Cardiac muscle cell (in vitro differentiated cells and primary cell): ENCODE measurements at regions not wholly inside any gene's neighbourhood (a gene's known extent, or its start where the extent isn't known, plus 50 kb on each side); places are given as distances from the start of the nearest gene placed in this dataset.

Source experiments
- DNase-seq, 2 donors: peaks; one replicate each; pipeline versions ENCODE4 v3.0.0 to v3.0.0-alpha.2; 2010 to 2017; ENCODE audit warnings: low read depth in 1 of 2, low spot score in 1 of 2
- H3K27ac ChIP-seq: fragments of 200-600 bp; sonication (generic); 2 replicates; pipeline ENCODE4 v1.5.1; 2016
- H3K27me3 ChIP-seq: fragments of 200-600 bp; sonication (generic); 2 replicates; pipeline ENCODE4 v1.6.0; 2016; ENCODE audit warnings: control low read depth
- H3K36me3 ChIP-seq: fragments of 200-600 bp; sonication (generic); 2 replicates; pipeline ENCODE4 v1.5.1; 2016; ENCODE audit warnings: control low read depth
- H3K4me1 ChIP-seq: fragments of 200-600 bp; sonication (generic); 2 replicates; pipeline ENCODE4 v1.8.1; 2017; ENCODE audit warnings: low read depth, mild to moderate bottlenecking, mixed run types
- H3K4me3 ChIP-seq: fragments of 200-600 bp; sonication (generic); 2 replicates; pipeline ENCODE4 v1.5.1; 2016; ENCODE audit warnings: mild to moderate bottlenecking
- H3K9me3 ChIP-seq: fragments of 200-600 bp; sonication (generic); 2 replicates; pipeline ENCODE4 v1.5.1; 2017; ENCODE audit warnings: low read depth, mild to moderate bottlenecking, control low read depth
- CTCF ChIP-seq: IDR thresholded peaks from 2 replicates; pipeline ENCODE4 v1.5.1; 2012; ENCODE audit warnings: low read depth, mild to moderate bottlenecking, low read length

GRCh38 chr10:81027706-81028105, 490.0 kb downstream of the SH2D4B start:
- Histone ChIP-seq H3K4me1 (no peaks in the 10 kb centered on the region), H3K36me3 (no peaks in the 10 kb centered on the region), H3K4me3 (no peak overlapping the region), H3K27ac (no peak overlapping the region), H3K9me3 (no peaks in the 10 kb centered on the region), H3K27me3 (no peaks in the 10 kb centered on the region)
- no peak for DNase-seq
- TF ChIP-seq CTCF: no peak

DNA sequence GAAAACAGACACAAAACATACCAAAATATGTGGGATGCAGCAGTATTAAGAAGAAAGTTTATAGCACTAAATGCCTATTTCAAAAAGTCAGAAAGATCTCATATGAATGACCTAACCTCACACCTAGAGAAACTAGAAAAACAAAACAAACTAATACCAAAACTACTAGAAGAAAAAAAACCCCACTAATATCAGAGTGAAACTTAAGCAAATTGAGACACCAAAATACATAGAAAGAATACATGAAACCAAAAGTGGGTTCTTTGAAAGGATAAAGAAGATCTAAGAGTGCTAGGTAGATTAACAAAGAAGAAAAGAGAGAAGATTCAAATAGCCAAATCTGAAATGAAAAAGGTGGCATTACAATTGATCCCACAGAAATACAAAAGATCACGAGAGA, 494.1 kb downstream of the SH2D4B start:
- no peak for DNase-seq
- Histone ChIP-seq H3K27me3 (no peaks in the 10 kb centered on the region), H3K36me3 (no peaks in the 10 kb centered on the region), H3K4me1 (no peaks in the 10 kb centered on the region), H3K9me3 (no peaks in the 10 kb centered on the region), H3K27ac (no peak overlapping the region), H3K4me3 (no peak overlapping the region)
- TF ChIP-seq CTCF: no peak

DNA sequence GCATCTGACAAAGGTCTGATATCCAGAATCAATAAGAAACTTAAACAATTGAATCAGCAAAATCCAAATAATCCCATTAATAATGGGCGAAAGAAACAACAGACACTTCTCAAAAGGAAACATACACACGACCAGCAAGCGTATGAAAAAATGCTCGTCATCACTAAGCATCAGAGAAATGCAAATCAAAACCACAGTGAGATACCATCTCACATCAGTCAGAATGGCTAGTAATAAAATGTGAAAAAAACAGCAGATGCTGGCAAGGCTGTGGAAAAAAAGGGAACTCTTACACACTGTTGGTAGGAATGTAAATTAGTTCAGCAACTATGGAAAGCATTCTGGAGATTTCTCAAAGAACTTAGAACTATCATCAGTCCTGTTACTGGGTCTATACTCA, 496.7 kb downstream of the SH2D4B start:
- no peak for TF ChIP-seq CTCF

DNA sequence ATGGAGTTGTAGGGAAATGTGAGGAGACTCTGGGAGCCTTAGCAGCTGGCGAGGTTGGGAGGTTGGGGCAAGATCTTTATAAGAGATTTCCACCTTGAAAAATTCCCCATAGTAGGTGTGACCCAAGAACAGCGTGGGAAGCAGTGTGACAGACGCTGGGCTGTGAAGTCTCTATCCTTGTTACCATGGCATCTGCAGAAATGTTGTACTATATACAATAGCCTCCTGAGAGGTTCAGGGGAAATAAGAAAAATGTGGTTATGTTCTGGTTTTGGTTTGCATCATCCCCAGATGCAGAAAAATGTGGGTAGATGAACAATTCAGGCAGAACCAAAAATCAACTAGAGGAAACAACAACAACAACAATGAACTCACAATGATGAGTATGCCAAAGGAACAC, 498.6 kb downstream of the SH2D4B start:
- no peak for TF ChIP-seq CTCF
- Histone ChIP-seq H3K27ac (no peak overlapping the region), H3K36me3 (no peaks in the 10 kb centered on the region), H3K9me3 (no peaks in the 10 kb centered on the region), H3K27me3 (no peaks in the 10 kb centered on the region), H3K4me1 (no peaks in the 10 kb centered on the region), H3K4me3 (no peak overlapping the region)
- DNase-seq: no peak

More for the DNA sequence above, 496.7 kb downstream of the SH2D4B start:
- Histone ChIP-seq H3K9me3 (no peaks in the 10 kb centered on the region), H3K27me3 (no peaks in the 10 kb centered on the region), H3K4me1 (no peaks in the 10 kb centered on the region), H3K36me3 (no peaks in the 10 kb centered on the region), H3K27ac (no peak overlapping the region), H3K4me3 (no peak overlapping the region)
- no peak for DNase-seq

GRCh38 chr10:81040031-81040430, 502.3 kb downstream of the SH2D4B start:
- Histone ChIP-seq H3K4me1 (no peaks in the 10 kb centered on the region), H3K9me3 (no peaks in the 10 kb centered on the region), H3K36me3 (no peaks in the 10 kb centered on the region), H3K4me3 (no peak overlapping the region), H3K27me3 (no peaks in the 10 kb centered on the region), H3K27ac (no peak overlapping the region)
- no peak for DNase-seq
- no peak for TF ChIP-seq CTCF

- DNase-seq: no peak
- H3K4me1 ChIP-seq: no peaks in the 10 kb centered on the region
- H3K4me3 ChIP-seq: no peak overlapping the region
- no peaks in the 10 kb centered on the region for H3K9me3 ChIP-seq
- H3K36me3 ChIP-seq: no peaks in the 10 kb centered on the region
- H3K27ac ChIP-seq: no peak overlapping the region
- no peaks in the 10 kb centered on the region for H3K27me3 ChIP-seq
- TF ChIP-seq CTCF: no peak
Observed at GRCh38 chr10:81040940-81041339, 503.2 kb downstream of the SH2D4B start.
